PC-3 (cell line): ENCODE measurements at regions not wholly inside any gene's neighbourhood (a gene's known extent, or its start where the extent isn't known, plus 50 kb on each side); places are given as distances from the start of the nearest gene placed in this dataset.

Source experiments
- ATAC-seq: fragments of 200-7000 bp; cut with Tn5 transposase; 2 replicates; pipeline ENCODE4 v1.9.1; 2020; ENCODE audit warnings: mild to moderate bottlenecking, moderate library complexity
- BruUV-seq: library from RNA; stranded (reverse); fragments of 400-500 nt; replicated peaks from 2 replicates; lab custom pipeline; 2021; lab: Mats Ljungman, UMichigan
- CTCF ChIA-PET: fragments of 300-600 bp; sonication (Branson Sonifier 250); formaldehyde crosslinking; loops from one replicate; lab custom pipeline; 2022; ENCODE audit warnings: antibody characterized with exemption; lab: Charles Lee
- POLR2A ChIA-PET: fragments of 300-600 bp; sonication (Branson Sonifier 250); formaldehyde crosslinking; loops from one replicate; lab custom pipeline; 2022; ENCODE audit warnings: antibody characterized with exemption; ENCODE audit not compliant: unreplicated experiment; lab: Charles Lee
- DNase-seq: peaks from one replicate; pipeline ENCODE4 v3.0.0-alpha.2; 2015
- H2AFZ ChIP-seq: fragments of 300-600 bp; sonication (generic); 2 replicates; pipeline ENCODE4 v1.6.0; 2016; ENCODE audit warnings: antibody characterized with exemption, low read length
- H3F3A ChIP-seq: fragments of 300-600 bp; sonication (generic); one replicate; pipeline ENCODE4 v1.6.0; 2017; ENCODE audit warnings: antibody characterized with exemption, low read length, control low read depth, mild to moderate bottlenecking; ENCODE audit not compliant: unreplicated experiment
- H3K27ac ChIP-seq: fragments of 300-600 bp; sonication (generic); 2 replicates; pipeline ENCODE4 v1.5.1; 2016; ENCODE audit warnings: mild to moderate bottlenecking, low read length
- H3K27me3 ChIP-seq: fragments of 300-600 bp; sonication (generic); 2 replicates; pipeline ENCODE4 v1.6.1; 2016; ENCODE audit warnings: low read length, mixed read lengths
- H3K36me3 ChIP-seq: fragments of 300-600 bp; sonication (generic); 2 replicates; pipeline ENCODE4 v1.6.1; 2016; ENCODE audit warnings: low read depth, mixed run types, low read length, mixed read lengths
- H3K4me1 ChIP-seq: fragments of 300-600 bp; sonication (generic); 2 replicates; pipeline ENCODE4 v1.5.1; 2016; ENCODE audit warnings: low read length; ENCODE audit not compliant: insufficient read depth
- H3K4me2 ChIP-seq: fragments of 300-600 bp; sonication (generic); 2 replicates; pipeline ENCODE4 v1.6.0; 2016; ENCODE audit warnings: low read length
- H3K4me3 ChIP-seq: fragments of 300-600 bp; sonication (generic); 2 replicates; pipeline ENCODE4 v1.5.1; 2016; ENCODE audit warnings: mild to moderate bottlenecking, low read length, mixed read lengths
- H3K79me2 ChIP-seq: fragments of 300-600 bp; sonication (generic); 2 replicates; pipeline ENCODE4 v1.6.1; 2017; ENCODE audit warnings: low read length, mixed read lengths
- H3K9ac ChIP-seq: fragments of 300-600 bp; sonication (generic); 2 replicates; pipeline ENCODE4 v1.6.0; 2016; ENCODE audit warnings: mild to moderate bottlenecking, low read length
- H3K9me2 ChIP-seq: fragments of 300-600 bp; sonication (generic); replicated peaks from 2 replicates; pipeline ENCODE4 v1.6.1; 2016; ENCODE audit warnings: mixed run types, low read length, mixed read lengths
- H3K9me3 ChIP-seq: fragments of 300-600 bp; sonication (generic); 2 replicates; pipeline ENCODE4 v1.6.1; 2016; ENCODE audit warnings: low read length, mixed read lengths
- H4K20me1 ChIP-seq: fragments of 300-600 bp; sonication (generic); 2 replicates; pipeline ENCODE4 v1.6.1; 2016; ENCODE audit warnings: low read length, mixed read lengths
- EZH2 ChIP-seq: fragments of 300-600 bp; sonication (generic); IDR thresholded peaks from one replicate; pipeline ENCODE4 v1.6.1; 2017; ENCODE audit warnings: antibody characterized with exemption, mild to moderate bottlenecking, low read length; ENCODE audit not compliant: unreplicated experiment
- EZH2phosphoT487 ChIP-seq: fragments of 300-600 bp; sonication (generic); IDR thresholded peaks from 2 replicates; pipeline ENCODE4 v1.6.1; 2018; ENCODE audit warnings: mild to moderate bottlenecking, antibody characterized with exemption, low read length, borderline replicate concordance
- intact Hi-C: fragments of 100-400 bp; cut with micrococcal nuclease; formaldehyde crosslinking; loops from 2 replicates; pipeline ENCODE4 v1.9.0; 2023
- TF ChIP-seq, protein P1 (sequence below): fragments of 300-600 bp; sonication (generic); conservative IDR thresholded peaks from 2 replicates; pipeline ENCODE4 v1.5.1; 2017; ENCODE audit warnings: antibody characterized with exemption, low read depth, mild to moderate bottlenecking, low read length

DNA sequence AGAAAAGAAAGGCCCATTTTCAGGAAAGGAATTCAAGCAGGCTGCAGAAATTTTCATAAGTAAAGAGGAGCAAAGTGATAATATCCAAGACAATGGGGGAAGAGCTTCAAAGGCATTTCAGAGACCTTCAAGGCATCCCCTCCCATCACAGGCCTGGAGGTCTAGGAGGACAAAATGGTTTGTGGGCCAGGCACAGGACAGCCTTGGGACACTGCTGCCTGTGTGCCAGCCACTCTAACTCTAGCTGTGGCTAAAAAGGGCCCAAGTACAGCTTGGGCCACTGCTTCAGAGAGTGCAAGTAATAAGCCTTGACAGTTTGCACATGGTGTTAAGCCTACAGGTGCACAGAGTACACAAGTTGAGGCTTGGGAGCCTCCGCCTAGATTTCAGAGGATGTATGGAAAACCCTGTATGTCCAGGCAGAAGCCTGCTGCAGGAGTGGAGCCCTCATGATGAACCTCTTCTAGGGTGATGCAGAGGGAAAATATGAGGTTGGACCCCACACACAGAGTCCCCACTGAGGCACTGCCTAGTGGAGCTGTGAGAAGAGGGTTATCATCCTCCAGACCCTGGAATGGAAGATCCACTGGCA lies 51.8 kb upstream of the ZSWIM5 start:
- Histone ChIP-seq H3K4me2 (no peak overlapping the region), H3K4me1 (no peaks in the 10 kb centered on the region), H3K9me3 (peaks cover 18% of the 10 kb centered on the region), H4K20me1 (no peaks in the 10 kb centered on the region), H3F3A (no peaks in the 10 kb centered on the region), H3K36me3 (no peaks in the 10 kb centered on the region), H3K79me2 (no peaks in the 10 kb centered on the region), H2AFZ (no peak overlapping the region), H3K4me3 (no peak overlapping the region), H3K9ac (no peak overlapping the region), H3K27ac (no peak overlapping the region), H3K27me3 (no peaks in the 10 kb centered on the region), H3K9me2 (no peaks in the 10 kb centered on the region)
- CTCF ChIA-PET, result no interaction called here
- POLR2A ChIA-PET, result no interaction called here
- no peak for ATAC-seq
- BruUV-seq, result no TSS peak
- no peak for DNase-seq
- intact Hi-C loops, result no loop called here
- TF ChIP-seq EZH2phosphoT487 (no peak), EZH2 (no peak)
- TF ChIP-seq, protein P1, sequence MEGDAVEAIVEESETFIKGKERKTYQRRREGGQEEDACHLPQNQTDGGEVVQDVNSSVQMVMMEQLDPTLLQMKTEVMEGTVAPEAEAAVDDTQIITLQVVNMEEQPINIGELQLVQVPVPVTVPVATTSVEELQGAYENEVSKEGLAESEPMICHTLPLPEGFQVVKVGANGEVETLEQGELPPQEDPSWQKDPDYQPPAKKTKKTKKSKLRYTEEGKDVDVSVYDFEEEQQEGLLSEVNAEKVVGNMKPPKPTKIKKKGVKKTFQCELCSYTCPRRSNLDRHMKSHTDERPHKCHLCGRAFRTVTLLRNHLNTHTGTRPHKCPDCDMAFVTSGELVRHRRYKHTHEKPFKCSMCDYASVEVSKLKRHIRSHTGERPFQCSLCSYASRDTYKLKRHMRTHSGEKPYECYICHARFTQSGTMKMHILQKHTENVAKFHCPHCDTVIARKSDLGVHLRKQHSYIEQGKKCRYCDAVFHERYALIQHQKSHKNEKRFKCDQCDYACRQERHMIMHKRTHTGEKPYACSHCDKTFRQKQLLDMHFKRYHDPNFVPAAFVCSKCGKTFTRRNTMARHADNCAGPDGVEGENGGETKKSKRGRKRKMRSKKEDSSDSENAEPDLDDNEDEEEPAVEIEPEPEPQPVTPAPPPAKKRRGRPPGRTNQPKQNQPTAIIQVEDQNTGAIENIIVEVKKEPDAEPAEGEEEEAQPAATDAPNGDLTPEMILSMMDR, result no peak

DNA sequence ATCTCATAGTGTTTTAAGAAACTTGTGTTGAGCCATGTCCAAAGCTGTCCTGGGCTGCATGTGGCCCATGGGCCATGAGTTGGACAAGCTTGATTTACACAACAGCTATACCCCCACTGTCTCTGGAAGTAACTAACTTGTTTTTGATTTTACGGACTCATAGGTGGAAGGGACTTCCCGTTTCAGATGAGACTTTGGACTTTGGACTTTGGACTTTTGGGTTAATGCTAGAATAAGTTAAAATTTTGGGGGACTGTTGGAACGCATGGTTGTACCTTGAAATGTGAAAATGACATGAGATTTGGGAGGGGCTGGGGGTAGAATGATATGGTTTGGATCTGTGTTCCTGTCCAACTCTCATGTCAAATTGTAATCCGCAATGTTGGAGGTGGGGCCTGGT lies 52.6 kb upstream of the ZSWIM5 start:
- Histone ChIP-seq H3K9ac (no peak overlapping the region), H3K27ac (no peak overlapping the region), H3F3A (no peaks in the 10 kb centered on the region), H3K4me3 (no peak overlapping the region), H3K79me2 (no peaks in the 10 kb centered on the region), H3K4me1 (no peaks in the 10 kb centered on the region), H3K36me3 (no peaks in the 10 kb centered on the region), H3K9me3 (peaks cover 18% of the 10 kb centered on the region), H2AFZ (no peak overlapping the region), H3K4me2 (no peak overlapping the region), H3K27me3 (no peaks in the 10 kb centered on the region), H3K9me2 (no peaks in the 10 kb centered on the region), H4K20me1 (no peaks in the 10 kb centered on the region)
- intact Hi-C loops, result no loop called here
- DNase-seq (no peak), ATAC-seq (no peak)
- no TSS peak for BruUV-seq
- TF ChIP-seq EZH2, result no peak
- TF ChIP-seq, protein P1, result no peak
- TF ChIP-seq EZH2phosphoT487, result no peak
- POLR2A ChIA-PET, result no interaction called here
- CTCF ChIA-PET, result no interaction called here

DNA sequence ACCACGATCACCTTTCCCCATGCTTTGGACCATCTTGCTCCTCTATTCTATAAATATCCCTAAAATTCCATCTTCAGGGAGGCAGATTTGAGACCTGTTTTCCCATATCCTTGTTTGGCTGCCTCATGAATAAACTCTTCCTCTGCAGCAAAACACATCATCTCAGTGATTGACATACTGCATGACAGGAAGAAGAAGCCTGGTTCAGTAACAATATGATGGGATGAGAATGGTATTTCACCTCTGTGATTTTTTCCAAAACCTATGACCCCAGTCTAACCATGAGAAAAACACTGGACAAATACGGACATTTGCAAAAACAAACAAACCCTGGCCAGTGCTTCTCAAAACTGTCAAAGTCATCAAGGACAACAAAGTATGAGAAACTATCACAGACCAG lies 53.8 kb upstream of the ZSWIM5 start:
- H3K9ac ChIP-seq, result no peak overlapping the region
- DNase-seq (no peak), ATAC-seq (no peak)
- H4K20me1 ChIP-seq, result no peaks in the 10 kb centered on the region
- no peaks in the 10 kb centered on the region for H3K36me3 ChIP-seq
- no peaks in the 10 kb centered on the region for H3K9me2 ChIP-seq
- H3K4me1 ChIP-seq, result no peaks in the 10 kb centered on the region
- no peaks in the 10 kb centered on the region for H3F3A ChIP-seq
- H3K4me3 ChIP-seq, result no peak overlapping the region
- no peak overlapping the region for H3K27ac ChIP-seq
- peaks cover 18% of the 10 kb centered on the region for H3K9me3 ChIP-seq
- no peaks in the 10 kb centered on the region for H3K27me3 ChIP-seq
- POLR2A ChIA-PET, result no interaction called here
- no TSS peak for BruUV-seq
- no peak overlapping the region for H3K4me2 ChIP-seq
- H2AFZ ChIP-seq, result no peak overlapping the region
- no peaks in the 10 kb centered on the region for H3K79me2 ChIP-seq
- CTCF ChIA-PET, result no interaction called here
- intact Hi-C loops, result no loop called here
- TF ChIP-seq EZH2, result no peak
- TF ChIP-seq, protein P1, result no peak
- no peak for TF ChIP-seq EZH2phosphoT487
